CD4-positive, alpha-beta T cell (primary cell): ENCODE measurements at regions not wholly inside any gene's neighbourhood (a gene's known extent, or its start where the extent isn't known, plus 50 kb on each side); places are given as distances from the start of the nearest gene placed in this dataset.
"Not testable (repeated sequence)": the region's sequence is repeated elsewhere in the genome, so short reads cannot be mapped to it uniquely, and the experiment has no call there.

Experiments
- ATAC-seq: fragments of 200-7000 bp; cut with Tn5 transposase; one replicate; pipeline ENCODE4 v1.10.0; 2022; ENCODE audit warnings: mild to moderate bottlenecking; ENCODE audit not compliant: poor library complexity
- CTCF ChIA-PET: fragments of 350-600 bp; sonication (Branson Sonifier 250); formaldehyde crosslinking; loops from one replicate; lab custom pipeline; 2021; ENCODE audit warnings: antibody characterized with exemption, inconsistent platforms; lab: Charles Lee
- POLR2A ChIA-PET: fragments of 350-600 bp; sonication (Branson Sonifier 250); formaldehyde crosslinking; loops from one replicate; lab custom pipeline; 2021; ENCODE audit warnings: antibody characterized with exemption, inconsistent platforms; lab: Charles Lee
- DNase-seq, 14 experiments: peaks; one replicate each; pipeline ENCODE4 v3.0.0-alpha.2; 2013 to 2020; ENCODE audit warnings: mixed read lengths in 2 of 14
- H3K27ac ChIP-seq, 2 donors: one replicate each; pipeline versions ENCODE4 v1.5.1 to v1.7.0; 2013; ENCODE audit warnings: low read length in 2 of 2, low read depth in 1 of 2, mild to moderate bottlenecking in 1 of 2
- H3K27me3 ChIP-seq, 2 experiments: 1 replicate in 1 of 2; 2 replicates in 1 of 2; pipeline versions ENCODE4 v1.6.1 to v1.7.0; 2013; ENCODE audit warnings: low read length in 2 of 2, control low read depth in 1 of 2, mild to moderate bottlenecking in 1 of 2, moderate library complexity in 1 of 2; ENCODE audit not compliant: insufficient read depth in 2 of 2, control insufficient read depth in 1 of 2
- H3K36me3 ChIP-seq: one replicate; pipeline ENCODE4 v1.6.1; 2013; ENCODE audit warnings: low read length, control low read depth; ENCODE audit not compliant: insufficient read depth
- H3K4me1 ChIP-seq: one replicate; pipeline ENCODE4 v1.6.1; 2013; ENCODE audit warnings: low read length, control low read depth; ENCODE audit not compliant: insufficient read depth
- H3K4me3 ChIP-seq: one replicate; pipeline ENCODE4 v1.5.1; 2013; ENCODE audit warnings: mild to moderate bottlenecking, low read length, moderate library complexity
- H3K9me3 ChIP-seq, 2 experiments: 1 replicate in 1 of 2; 2 replicates in 1 of 2; pipeline versions ENCODE4 v1.6.1 to v1.7.0; 2013; ENCODE audit warnings: low read length in 2 of 2, mild to moderate bottlenecking in 2 of 2, control low read depth in 1 of 2, moderate library complexity in 1 of 2; ENCODE audit not compliant: control insufficient read depth in 1 of 2, insufficient read depth in 1 of 2
- H3K27ac Mint-ChIP-seq: one replicate; pipeline ENCODE4 v1.8.0; 2020; ENCODE audit warnings: mixed read lengths
- H3K27me3 Mint-ChIP-seq: one replicate; pipeline ENCODE4 v1.8.0; 2021; ENCODE audit warnings: mixed read lengths
- H3K36me3 Mint-ChIP-seq: one replicate; pipeline ENCODE4 v1.8.0; 2021; ENCODE audit warnings: low read depth, mixed read lengths
- H3K4me1 Mint-ChIP-seq: one replicate; pipeline ENCODE4 v1.8.0; 2021; ENCODE audit warnings: low read depth, mixed read lengths
- H3K4me3 Mint-ChIP-seq: one replicate; pipeline ENCODE4 v1.8.0; 2020; ENCODE audit warnings: mild to moderate bottlenecking, mixed read lengths
- H3K9me3 Mint-ChIP-seq: one replicate; pipeline ENCODE4 v1.8.0; 2020; ENCODE audit warnings: mixed read lengths
- CTCF ChIP-seq: fragments of 200-600 bp; IDR thresholded peaks from one replicate; pipeline ENCODE4 v1.8.0; 2022; ENCODE audit warnings: antibody characterized with exemption, mild to moderate bottlenecking
- intact Hi-C, 2 experiments: fragments of 100-400 bp; cut with DNase I in 1 of 2; cut with micrococcal nuclease in 1 of 2; formaldehyde crosslinking; loops; one replicate each; pipeline versions ENCODE4 v1.15.1 to v1.9.0; 2023 to 2025; cut with DNase I, micrococcal nuclease

GRCh38 chr4:60400593-60400992 lies 799.5 kb upstream of the ADGRL3 start:
- no peak overlapping the region for H3K27ac Mint-ChIP-seq
- intact Hi-C loops = no loop called here

DNA sequence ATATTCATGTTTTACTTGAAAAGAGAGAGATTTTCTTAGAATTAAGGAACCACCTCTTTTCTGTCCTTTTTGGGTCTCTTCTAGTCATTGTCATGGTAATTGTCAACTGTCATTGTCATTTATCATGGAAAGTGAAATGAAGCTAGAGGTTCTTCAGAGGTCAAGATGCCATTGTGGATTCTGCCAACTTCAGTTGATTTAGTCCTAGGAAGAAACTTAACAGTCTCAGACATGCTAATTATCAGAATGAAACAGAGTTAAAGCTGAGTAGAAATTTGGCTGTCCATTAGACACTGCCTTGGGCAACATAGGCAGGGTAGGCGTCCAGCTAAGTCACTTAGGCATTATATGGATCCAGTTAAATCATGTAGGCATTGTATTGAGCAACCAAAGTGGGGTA lies 796.1 kb upstream of the ADGRL3 start:
- Histone ChIP-seq H3K36me3 (no peaks in the 10 kb centered on the region), H3K4me1 (no peaks in the 10 kb centered on the region), H3K27ac (no peak overlapping the region), H3K9me3 (peaks cover 0 to 11% of the 10 kb centered on the region in 2 experiments), H3K4me3 (no peak overlapping the region), H3K27me3 (no peaks in the 10 kb centered on the region)
- ChIA-PET CTCF (no interaction called here), POLR2A (no interaction called here)
- H3K27me3 Mint-ChIP-seq = no peaks in the 10 kb centered on the region
- no peaks in the 10 kb centered on the region for H3K4me1 Mint-ChIP-seq
- DNase-seq (no peak), ATAC-seq (no peak)
- no peaks in the 10 kb centered on the region for H3K36me3 Mint-ChIP-seq
- TF ChIP-seq CTCF = no peak
- intact Hi-C loops = no loop called here
- no peak overlapping the region for H3K4me3 Mint-ChIP-seq
- no peak overlapping the region for H3K27ac Mint-ChIP-seq
- H3K9me3 Mint-ChIP-seq = peaks cover 16% of the 10 kb centered on the region

More at GRCh38 chr4:60400593-60400992, 799.5 kb upstream of the ADGRL3 start:
- no peak for ATAC-seq
- ChIA-PET POLR2A (no interaction called here), CTCF (no interaction called here)
- Histone ChIP-seq H3K4me1 (no peaks in the 10 kb centered on the region), H3K4me3 (no peak overlapping the region), H3K36me3 (no peaks in the 10 kb centered on the region), H3K27ac (no peak overlapping the region), H3K9me3 (peaks cover 5 to 16% of the 10 kb centered on the region in 2 experiments), H3K27me3 (no peaks in the 10 kb centered on the region)
- Mint-ChIP-seq H3K4me1 (no peaks in the 10 kb centered on the region), H3K27me3 (no peaks in the 10 kb centered on the region), H3K36me3 (no peaks in the 10 kb centered on the region), H3K9me3 (peaks cover 13% of the 10 kb centered on the region), H3K4me3 (no peak overlapping the region)
- no peak for DNase-seq
- no peak for TF ChIP-seq CTCF

- H3K4me3 ChIP-seq = no peak overlapping the region
- H3K27ac ChIP-seq = no peak overlapping the region
- H3K27me3 ChIP-seq = no peaks in the 10 kb centered on the region
- ChIA-PET CTCF (no interaction called here), POLR2A (no interaction called here)
- no peaks in the 10 kb centered on the region for H3K4me1 ChIP-seq
- H3K9me3 ChIP-seq = peaks cover 8 to 13% of the 10 kb centered on the region in 2 experiments
- H3K9me3 Mint-ChIP-seq = peaks cover 8% of the 10 kb centered on the region
- ATAC-seq (no peak), DNase-seq (no peak)
- no peak for TF ChIP-seq CTCF
- intact Hi-C loops = no loop called here
- H3K27me3 Mint-ChIP-seq = no peaks in the 10 kb centered on the region
- H3K4me1 Mint-ChIP-seq = no peaks in the 10 kb centered on the region
- H3K36me3 Mint-ChIP-seq = no peaks in the 10 kb centered on the region
- no peaks in the 10 kb centered on the region for H3K36me3 ChIP-seq
- no peak overlapping the region for H3K4me3 Mint-ChIP-seq
- no peak overlapping the region for H3K27ac Mint-ChIP-seq
Observed at GRCh38 chr4:60422439-60422838, 777.7 kb upstream of the ADGRL3 start.

DNA sequence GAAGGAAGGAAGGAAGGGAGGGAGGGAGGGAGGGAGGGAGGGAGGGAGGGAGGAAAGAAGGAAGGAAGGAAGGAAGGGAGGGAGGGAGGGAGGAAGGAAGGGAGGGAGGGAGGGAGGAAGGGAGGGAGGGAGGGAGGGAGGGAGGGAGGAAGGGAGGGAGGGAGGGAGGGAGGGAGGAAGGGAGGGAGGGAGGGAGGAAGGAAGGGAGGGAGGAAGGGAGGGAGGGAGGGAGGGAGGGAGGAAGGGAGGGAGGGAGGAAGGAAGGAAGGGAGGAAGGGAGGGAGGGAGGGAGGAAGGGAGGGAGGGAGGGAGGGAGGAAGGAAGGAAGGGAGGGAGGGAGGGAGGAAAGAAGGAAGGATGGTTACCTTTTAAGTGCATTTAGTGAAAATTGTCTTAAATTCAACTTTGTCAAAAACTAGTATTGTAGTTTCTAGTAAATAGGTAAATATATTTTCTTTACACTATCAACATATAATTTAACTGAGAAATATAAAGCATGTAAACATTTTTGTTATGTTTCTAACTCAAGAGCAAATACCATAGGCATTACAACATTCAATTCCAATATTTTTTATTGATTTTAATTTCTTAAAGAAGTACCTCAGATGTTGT lies 776.4 kb upstream of the ADGRL3 start:
- H3K27me3 Mint-ChIP-seq, H3K4me1 ChIP-seq, H3K27me3 ChIP-seq, H3K36me3 ChIP-seq, H3K9me3 ChIP-seq, ATAC-seq, H3K4me1 Mint-ChIP-seq, H3K27ac ChIP-seq, H3K4me3 Mint-ChIP-seq, POLR2A ChIA-PET, H3K36me3 Mint-ChIP-seq, H3K9me3 Mint-ChIP-seq, H3K27ac Mint-ChIP-seq, H3K4me3 ChIP-seq, DNase-seq, intact Hi-C loops, CTCF ChIA-PET: not testable (repeated sequence)
